ENCODE measurements at regions not wholly inside any gene's neighbourhood (a gene's known extent, or its start where the extent isn't known, plus 50 kb on each side); places are given as distances from the start of the nearest gene placed in this dataset.

DNA sequence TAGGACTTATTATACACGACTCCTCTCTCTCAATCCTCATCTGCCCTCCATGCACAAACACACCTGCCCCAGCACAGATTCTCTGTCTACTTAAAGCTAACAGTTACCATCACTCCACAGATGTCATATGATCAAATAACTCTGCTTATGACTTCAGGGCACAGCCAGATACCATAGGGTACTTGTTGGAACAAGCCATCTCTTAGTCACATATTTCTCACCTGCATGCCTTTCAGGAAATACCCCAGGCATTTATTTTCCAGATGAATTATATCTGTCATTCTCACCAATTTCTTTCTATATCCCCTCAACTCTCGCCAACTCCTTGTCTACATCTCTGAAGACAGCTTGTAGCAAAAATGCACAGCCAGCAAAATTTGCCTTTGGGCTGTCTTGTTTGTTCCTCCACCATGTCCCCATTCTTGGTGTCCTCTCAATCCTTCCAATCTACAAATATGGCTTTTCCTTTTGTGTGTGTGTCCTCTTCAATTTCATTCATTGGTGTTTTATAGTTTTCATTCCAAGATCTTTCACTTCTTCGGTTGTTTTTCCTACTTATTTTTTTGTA is 353.9 kb upstream of the CAMK1G start:
- TF ChIP-seq, protein P1, sequence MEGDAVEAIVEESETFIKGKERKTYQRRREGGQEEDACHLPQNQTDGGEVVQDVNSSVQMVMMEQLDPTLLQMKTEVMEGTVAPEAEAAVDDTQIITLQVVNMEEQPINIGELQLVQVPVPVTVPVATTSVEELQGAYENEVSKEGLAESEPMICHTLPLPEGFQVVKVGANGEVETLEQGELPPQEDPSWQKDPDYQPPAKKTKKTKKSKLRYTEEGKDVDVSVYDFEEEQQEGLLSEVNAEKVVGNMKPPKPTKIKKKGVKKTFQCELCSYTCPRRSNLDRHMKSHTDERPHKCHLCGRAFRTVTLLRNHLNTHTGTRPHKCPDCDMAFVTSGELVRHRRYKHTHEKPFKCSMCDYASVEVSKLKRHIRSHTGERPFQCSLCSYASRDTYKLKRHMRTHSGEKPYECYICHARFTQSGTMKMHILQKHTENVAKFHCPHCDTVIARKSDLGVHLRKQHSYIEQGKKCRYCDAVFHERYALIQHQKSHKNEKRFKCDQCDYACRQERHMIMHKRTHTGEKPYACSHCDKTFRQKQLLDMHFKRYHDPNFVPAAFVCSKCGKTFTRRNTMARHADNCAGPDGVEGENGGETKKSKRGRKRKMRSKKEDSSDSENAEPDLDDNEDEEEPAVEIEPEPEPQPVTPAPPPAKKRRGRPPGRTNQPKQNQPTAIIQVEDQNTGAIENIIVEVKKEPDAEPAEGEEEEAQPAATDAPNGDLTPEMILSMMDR (conservative IDR thresholded peaks at IDR 0.05 in 1 of 2, IDR thresholded peaks at IDR 0.05 in 1 of 2; ENCODE audit: extremely low read depth in 1 of 2, insufficient read depth in 1 of 2, low read depth in 1 of 2, low read length in 2 of 2), result no peak
- TF ChIP-seq EZH2 (IDR thresholded peaks at IDR 0.05; ENCODE audit: borderline replicate concordance, low read length), result no peak
